NCI-H526 treated with DMSO at 0.1 percent for 48 hours (cell line): ENCODE measurements at regions not wholly inside any gene's neighbourhood (a gene's known extent, or its start where the extent isn't known, plus 50 kb on each side); places are given as distances from the start of the nearest gene placed in this dataset.
"Not testable (repeated sequence)": the region's sequence is repeated elsewhere in the genome, so short reads cannot be mapped to it uniquely, and the experiment has no call there.

Experiments used
- DNase-seq: peaks from one replicate; lab custom pipeline; 2025; lab: John Stamatoyannopoulos, UW

DNA sequence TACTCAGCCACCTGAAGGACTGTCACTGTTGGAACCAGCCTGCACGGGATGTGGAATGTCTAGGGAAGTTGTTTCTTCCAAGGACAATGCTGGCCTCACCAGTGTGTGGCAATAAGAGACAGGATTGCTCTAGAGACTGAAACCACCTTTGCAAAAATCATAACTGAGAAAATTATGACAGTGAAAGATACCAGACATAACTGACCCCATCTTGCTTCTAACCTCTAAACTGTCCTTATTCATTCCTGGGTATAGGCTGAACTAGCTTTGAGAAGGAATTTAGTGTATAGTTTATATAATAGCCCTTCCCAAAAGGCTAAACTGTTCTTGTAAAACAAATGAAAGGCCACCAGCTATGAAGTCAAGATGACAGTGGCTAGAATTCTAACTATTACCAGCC, 83.6 kb downstream of the IER5 start:
- DNase-seq: no peak

DNA sequence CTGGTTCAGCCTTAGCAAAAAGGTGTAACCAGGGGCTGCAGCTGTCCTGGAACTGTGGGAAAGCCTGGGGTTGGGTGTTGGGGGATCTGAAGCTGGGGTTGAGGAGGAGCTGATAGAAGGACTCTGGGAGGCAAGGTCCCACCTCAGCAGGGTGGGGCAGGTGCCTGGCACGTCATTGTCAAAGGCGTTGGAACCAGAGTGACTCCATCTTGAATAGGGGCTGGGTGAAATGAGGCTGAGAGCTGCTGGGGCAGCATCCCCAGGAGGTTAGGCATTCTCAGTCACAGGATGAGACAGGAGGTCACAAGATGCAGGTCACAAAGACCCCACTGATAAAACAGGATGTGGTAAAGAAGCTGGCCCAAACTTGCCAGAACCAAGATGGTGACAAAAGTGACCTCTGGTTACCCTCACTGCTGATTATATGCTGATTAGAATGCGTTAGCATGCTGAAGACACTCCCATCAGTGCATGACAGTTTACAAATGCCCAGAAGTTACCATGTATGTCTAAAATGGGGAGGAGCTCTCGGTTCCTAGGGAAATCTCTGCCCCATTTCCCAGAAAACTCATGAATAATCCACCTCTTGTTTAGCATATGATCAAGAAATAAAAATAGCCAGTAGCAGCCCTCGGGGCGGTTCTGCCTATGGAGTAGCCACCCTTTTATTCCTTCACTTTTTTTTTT, 85.4 kb downstream of the IER5 start:
- no peak for DNase-seq

DNA sequence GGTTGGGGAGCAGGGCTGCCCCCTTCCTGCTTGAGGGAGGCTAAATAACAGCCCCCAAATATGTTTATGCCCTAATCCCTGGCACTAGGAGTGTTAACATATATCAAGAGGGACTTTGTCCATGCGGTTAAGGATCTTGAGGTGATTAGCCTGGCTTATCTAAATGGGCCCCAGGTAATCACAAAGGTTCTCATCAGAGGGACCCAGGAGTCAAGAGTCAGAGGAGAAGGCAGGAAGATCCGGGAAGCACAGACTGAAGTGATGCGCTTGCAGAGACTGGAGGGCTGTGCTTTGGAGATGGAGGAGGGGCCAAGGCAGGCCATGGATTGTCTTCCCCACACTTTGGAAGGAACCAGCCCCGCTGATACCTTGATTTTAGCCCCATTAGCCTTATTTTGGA, 86.4 kb downstream of the IER5 start:
- no peak for DNase-seq

DNA sequence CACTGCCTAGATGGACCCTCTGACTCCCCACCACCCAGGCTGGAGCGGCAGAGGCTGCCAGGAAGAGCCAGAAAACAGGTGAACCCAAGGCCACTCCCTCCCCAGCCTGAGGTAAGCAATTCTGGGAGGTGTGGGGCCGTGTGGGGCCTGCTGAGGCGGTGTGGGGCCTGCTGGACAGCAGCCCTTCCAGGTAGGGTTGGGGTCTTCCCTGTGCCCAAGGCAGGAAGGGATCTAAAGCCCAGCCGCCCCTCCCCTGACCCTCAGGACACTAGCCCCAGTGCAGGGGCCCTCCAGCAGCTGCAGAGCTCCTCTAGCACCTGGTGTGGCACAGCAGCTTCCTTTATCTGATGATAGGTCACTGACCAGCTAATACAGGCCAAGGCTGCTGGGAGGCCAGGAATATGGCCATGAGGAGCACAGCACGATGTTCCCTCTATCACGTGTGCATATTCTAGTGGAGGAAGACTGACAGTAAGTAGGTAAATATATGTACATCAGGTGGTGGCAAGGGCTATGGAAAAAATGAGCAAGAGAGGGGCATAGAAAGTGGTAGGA, 86.9 kb downstream of the IER5 start:
- no peak for DNase-seq

DNA sequence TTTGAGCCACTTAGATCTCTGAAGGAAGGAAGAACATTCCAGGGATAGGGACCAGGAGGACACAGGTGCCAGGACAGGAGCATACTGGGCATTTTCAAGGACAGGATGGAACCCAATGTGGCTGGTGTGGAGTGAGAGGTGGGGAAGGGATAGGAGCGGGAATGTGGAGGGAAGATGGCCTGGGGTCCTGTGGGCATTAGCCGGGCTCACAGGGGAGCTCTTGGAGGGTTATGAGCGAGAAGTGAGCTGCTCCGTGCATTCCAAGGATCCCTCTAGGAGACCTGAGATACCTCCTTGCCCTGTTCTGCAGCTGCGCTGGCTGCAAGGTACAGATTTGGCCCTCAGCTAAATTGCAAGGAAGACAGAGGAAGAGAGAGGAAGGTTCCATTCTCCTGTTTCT, 87.5 kb downstream of the IER5 start:
- DNase-seq: no peak

DNA sequence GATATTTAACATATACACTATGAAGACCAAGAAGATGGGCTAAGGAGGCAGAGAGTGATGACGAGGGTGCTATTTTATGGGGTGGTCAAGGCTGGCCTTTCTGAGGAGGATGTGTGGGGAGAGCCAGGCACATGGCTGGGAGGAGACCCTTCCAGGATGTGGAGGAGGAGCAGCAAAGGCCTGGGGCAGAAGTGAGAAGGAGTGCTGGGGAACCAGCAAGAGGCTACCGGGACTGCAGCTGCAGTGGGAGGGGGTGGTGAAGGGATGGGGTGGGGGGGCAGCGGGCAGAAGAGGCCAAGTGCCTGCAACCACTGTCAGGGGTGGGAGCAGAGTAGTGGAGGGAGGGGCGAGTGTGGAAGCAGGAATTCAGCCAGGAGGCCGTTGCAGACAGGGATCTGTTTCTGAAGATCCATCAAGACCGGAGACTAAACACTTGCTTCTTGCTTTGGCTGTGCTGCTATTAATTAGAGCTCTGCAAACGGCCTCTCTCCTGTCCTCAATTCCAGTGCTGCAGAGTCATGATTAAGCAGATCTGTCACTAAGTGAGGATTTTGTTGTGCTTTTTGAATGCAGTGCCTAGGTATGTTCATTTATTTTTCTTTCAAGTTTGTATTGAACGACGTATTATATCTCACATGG, 89.9 kb downstream of the IER5 start:
- DNase-seq: no peak

DNA sequence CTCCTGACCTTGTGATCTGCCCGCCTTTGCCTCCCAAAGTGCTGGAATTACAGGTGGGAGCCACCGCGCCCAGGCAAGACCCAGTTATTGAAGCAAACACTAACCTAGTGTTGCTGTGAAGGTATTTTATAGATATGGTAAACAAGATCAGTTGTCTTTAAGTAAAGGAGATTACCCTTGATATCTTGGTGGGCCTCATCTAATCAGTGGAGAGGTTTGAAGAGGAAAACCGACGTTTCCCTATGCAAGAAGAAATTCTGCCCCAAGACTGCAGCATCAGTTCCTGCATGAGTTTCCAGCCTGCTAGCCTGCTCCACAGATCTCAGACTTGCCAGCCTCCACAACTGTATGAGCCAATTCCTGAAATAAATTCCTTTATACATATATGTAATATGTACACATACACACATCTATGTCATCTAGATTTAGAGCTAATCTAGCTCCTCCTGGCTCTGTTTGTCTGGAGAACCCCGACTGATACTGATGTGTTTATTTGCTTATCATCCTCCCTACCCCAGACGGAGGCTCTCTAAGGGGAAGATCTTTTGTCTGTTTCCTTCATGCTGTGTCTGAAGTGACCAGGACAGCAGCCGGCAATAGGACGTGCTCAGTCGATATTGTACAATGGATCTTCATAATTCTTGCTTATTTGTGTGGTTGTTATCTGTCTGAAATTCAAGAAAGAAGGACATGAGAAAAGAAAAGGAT, 90.9 kb downstream of the IER5 start:
- no peak for DNase-seq

DNA sequence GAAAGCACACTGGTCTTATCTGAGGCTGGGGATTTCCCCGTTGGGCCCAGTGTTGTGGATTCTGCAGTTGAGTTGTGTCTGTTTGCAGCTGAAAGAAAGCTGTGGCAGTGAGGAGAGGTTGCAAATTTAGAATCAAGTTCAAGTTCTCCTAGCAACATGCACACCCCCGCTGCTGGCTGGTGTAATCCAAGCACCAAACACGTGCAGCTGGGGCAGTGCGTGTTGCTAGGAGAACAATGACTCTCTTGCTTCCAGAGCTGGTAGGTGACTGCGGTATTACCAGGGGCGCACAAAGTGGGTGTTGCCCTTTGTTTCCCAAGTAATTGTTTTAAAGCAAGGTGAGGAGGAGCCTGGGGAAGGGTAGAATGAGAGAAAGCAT, 91.5 kb downstream of the IER5 start:
- DNase-seq: peak; percentile 24

DNA sequence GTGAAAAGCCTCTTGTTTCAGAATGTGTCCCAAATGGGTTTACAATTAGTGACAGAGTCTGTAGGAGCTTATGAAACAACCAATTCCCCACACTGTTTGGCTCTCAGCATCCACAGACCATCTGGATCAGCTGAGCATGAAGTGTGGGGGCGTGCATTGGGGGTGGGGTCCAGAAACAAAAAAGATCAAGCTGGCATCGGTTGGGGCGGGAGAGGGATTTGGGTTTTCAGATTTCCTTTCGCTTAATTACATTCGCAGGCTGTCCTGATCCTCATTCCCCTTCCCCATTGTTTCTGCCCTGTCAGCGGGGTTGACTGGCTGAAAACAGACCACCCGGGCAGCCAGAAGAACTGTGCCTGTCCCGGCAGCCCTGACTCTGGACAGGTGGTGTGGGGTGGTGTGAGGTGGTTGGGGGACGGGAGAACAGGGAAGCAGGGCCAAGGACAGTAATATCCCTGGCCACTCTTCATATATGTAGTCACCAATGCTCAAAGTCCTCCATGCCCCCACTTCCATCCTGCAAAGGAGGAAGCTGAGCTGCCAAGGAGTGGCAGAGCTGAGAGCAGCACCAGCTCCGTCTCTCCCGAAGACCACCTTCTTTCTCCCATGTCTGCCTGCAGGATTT, 92.0 kb downstream of the IER5 start:
- no peak for DNase-seq

DNA sequence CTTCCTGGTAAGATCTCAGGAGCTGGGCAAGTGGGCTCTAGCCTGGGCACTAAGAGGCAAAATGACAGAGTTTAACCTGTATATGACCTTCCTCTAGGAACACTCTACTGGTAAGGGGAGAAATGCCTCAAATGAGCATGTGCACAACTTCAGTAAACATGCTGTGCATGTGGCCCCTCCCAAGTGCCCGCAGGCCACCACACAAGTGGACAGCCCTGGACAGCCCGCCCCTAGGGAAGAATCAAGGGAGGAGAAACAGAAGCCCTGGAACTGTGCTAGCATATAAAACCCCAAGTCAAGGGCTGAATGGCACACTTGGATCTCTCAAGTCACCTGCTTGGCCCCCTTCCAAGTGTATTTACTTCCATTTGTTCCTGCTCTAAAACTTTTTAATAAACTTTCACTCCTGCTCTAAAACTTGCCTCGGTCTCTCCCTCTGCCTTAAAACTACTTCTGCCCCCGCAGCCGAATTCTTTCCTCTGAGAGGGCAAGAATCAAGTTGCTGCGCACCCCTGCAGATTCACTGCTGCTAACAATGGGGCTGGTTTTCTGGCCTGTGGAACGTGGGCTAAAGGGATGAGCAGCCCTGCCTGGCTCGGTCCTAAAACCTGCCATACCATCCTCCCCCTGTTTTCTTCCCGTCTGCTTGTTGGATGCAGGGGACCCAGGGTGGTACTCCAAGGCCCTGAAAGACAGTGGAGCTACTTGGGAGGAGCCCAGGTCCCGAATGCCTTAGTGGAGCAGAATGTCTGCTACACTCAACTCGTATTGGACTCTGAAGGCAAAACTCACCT, 93.5 kb downstream of the IER5 start:
- DNase-seq: no peak

DNA sequence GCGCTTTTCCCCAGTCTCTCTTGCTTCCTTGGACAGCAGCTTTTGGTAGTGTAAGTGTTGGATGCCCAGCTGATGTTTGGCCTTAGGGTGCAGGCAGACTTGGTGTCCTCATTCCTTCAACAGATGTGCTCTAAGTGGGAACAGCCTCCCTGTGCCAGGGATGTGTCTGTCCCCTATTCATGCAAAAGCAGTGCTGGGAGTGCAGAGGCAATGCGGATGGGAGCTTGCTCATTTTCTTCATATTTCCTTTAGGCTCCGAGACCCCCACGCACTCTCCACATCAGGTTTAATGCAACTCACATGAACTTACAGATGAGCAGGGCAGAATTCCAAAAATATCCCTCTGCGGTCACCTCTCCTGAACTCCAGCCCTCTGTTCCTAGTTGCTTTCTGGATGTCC, 96.1 kb downstream of the IER5 start:
- DNase-seq: no peak

DNA sequence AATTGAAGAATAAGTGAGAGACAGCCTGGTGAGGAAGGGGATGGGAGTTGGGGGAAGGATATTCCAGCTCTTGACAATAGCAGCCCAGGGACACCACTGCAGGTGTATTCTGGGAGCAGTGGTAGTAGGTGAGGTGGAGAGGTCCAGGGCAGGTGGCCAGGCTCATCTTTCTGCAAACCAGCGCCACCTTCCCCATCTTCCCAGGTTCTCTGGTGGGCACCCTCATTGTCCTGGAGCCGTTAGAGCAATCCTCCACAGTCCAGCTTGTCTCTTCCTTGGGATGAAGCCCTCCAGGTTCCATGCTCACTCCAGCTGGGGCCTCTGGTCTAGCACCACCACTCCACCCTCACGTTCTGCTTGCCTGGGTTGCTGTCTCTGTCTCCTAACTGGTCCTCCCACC, 97.0 kb downstream of the IER5 start:
- DNase-seq: no peak

DNA sequence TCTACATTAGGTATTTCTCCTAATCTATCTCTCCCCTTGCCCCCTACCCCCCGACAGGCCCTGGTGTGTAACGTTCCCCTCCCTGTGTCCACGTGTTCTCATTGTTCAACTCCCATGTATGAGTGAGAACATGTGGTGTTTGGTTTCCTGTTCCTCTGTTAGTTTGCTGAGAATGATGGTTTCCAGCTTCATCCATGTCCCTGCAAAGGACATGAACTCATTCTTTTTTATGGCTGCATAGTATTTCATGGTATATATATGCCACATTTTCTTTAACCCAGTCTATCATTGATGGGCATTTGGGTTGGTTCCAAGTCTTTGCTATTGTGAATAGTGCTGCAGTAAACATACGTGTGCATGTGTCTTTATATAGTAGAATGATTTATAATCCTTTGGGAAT, 97.6 kb downstream of the IER5 start:
- DNase-seq: not testable (repeated sequence)

DNA sequence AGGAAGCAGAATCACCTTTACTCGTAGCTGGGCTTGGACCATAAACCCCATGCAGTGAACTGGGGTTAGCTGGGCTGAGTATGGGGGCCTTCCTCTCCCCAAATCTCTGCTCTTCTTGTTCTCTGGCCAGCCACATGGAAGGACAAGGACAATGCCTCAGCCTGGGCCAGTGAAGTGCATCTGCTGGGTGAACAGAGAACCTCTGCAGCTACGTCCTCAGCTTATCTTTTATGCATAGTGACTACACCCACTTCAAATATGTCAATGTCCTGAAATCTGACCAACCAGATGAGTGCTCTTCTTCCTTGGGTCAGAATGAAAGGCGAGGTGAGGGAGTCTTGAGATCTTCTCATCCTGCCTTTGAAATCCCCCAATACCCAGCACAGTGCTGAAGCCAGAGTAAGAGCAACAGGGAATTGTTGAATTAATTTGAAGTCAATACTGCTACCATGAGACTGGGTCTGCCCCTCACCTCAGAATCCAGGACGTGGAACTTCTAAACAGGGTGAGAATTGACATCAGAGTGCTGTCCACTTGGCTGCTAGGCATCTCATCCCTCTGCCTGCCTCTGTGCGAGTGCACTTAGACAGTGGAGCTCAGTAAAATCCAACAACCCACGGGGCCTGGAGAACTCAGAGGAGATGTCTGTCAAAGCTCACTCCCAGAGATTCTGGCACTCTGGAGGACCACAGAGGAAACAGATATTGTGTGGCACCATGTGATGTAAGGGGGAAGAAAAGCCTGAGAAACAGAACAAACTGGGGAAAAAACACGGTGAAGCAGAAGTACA, 99.0 kb downstream of the IER5 start:
- DNase-seq: no peak

DNA sequence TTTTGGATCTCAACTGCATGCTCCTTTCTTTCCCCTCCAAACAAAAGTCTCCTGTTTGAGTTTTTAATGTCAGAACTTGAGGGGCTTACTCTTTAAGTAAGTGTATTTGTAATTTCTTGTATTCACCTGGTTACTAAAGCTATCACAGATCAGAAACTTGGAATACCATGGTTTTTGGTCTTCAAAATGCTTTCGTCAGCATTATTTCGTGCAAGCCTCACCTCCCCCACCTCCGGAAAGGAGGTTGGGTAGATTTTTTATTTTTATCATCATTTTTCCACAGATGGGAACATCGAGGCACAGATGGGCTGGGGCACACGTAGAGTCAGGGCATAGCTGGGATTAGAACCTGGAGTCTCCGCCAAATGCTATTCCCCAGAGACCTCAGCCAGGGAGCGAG, 100.7 kb downstream of the IER5 start:
- no peak for DNase-seq

DNA sequence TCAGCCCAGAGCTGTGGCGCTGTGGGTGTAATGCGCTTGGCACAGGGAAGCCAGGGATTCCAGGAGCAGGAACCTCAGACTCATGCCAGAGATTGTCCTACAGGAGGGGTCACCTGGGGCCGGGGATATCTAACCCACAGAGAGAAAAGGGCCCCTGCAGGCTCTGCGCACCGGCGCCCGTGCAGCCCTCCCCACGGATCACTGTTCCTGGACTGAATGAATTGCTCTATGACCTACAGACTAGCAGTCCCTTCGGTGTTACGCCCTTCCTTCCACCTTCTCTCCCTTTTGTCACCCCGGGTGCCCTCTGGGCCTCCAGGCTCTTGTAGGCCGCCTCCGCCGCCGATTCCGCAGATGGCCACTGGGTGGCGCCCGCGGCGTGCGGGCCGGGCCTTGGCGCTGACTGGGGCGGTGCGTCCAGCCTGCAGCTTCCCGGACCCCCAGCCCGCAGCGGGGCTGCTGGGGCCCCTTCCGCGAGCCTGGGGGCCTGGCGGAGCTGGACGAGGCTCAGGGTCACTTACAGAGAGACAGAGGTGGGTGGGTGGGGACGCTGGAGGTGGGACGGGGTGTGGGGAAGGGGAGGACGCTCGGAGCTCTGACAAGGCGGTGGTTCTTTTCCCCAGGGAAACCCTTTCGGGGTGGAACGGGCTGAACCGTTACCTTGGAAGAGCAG, 101.3 kb downstream of the IER5 start:
- peak; percentile 58 for DNase-seq

DNA sequence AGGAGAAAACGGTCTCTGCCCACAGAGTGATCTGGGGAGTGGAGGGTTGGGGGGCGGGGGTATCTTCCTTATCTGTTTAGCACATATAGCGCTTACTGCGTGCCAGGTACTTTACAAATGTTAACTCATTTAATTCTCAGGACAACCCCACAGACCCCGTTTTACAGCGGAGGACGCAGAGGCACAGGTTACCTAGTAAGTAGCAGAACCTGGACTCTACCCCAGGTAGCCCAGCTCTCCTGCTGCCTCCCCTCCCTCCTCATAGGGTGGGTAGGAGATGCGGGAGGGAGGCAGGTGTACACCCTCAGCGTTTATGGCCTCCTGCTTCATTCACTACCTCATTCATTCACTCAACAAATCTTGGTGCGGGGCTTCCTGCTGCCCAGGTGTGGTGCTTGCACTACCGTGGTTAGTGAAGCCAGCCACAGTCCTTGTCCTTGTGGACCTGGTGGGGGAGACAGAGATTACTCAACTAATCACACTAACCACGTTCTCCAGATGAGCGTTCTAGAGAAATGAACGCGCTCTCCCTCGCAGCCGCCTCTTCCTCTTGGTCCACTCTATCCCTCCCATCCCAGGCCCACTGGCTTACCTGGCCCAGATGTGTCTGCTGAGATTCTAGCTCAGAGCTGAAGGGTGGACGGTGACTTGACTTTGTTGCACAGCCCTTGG, 102.0 kb downstream of the IER5 start:
- no peak for DNase-seq

DNA sequence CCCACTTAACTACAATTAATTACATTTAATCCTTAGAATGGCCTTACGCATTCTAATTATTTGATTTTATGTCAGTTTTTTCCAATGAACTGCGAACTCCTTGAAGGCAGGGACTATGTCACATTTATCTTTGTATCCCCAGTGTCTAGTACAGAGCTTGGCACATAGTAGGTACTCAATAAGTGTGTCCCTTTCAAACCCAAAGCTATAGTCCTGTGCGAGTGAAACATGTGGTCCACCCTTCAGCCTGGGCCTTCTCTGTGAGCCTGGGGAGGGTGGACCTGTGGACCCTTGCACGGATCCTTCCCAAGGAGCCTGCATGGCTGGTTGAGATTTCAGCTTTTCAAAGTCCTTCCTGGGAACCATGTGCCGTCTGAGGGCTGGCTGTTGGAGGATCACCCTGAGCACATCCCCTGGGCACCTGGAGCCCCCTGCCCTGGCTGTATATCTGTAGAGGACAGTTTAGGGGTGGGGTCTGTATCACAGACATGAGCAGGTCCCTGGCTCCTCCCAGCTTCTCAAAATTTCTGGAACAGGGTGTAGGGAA, 103.1 kb downstream of the IER5 start:
- no peak for DNase-seq

DNA sequence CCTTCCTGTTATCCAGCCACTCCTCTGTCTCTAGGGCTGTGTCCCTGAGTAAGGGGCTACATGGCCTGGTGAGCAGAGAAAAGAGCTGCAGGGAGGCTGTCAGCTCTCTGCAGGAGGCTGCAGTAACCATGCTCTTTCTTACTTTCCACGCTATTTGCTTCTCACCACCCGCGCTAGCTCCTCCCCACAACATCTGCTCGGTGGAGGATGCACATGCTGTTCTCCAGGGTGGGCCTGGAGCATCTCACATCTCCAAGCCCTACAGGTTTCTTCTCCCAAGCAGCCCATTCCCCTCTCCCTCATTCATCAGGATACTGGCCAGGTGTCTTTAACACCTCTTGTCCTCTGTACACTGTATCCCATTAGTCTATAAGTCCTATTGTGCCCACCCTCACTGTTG, 103.8 kb downstream of the IER5 start:
- no peak for DNase-seq
